ENCODE measurements at regions not wholly inside any gene's neighbourhood (a gene's known extent, or its start where the extent isn't known, plus 50 kb on each side); places are given as distances from the start of the nearest gene placed in this dataset.

GRCh38 chr11:134613646-134614045 lies 201.6 kb upstream of the B3GAT1 start:
- TF ChIP-seq CTCF (IDR thresholded peaks at IDR 0.05) (no peak), POLR2AphosphoS5 (IDR thresholded peaks at IDR 0.05) (no peak)

Data from sigmoid colon (tissue), 4 donors.